ENCODE measurements at regions not wholly inside any gene's neighbourhood (a gene's known extent, or its start where the extent isn't known, plus 50 kb on each side); places are given as distances from the start of the nearest gene placed in this dataset.

DNA sequence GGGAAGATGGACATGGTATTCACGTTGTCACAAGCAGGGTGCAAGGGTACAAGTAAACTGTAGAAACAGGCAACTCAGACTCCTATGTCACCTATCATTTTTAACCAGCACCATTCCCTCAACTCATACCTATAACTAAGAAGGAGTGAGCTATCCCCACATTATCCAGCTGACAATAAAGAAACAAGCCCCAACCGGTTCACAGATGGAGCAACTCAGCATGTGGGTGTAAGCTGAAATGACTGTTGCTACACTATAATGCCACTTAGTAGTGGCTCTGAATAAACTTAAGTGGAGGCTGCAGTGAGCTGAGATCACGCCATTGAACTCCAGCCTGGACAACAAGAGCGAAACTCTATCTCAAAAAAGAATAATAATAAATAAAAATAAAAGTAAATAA, 829.5 kb upstream of the MDGA2 start:
- TF ChIP-seq, protein P1, sequence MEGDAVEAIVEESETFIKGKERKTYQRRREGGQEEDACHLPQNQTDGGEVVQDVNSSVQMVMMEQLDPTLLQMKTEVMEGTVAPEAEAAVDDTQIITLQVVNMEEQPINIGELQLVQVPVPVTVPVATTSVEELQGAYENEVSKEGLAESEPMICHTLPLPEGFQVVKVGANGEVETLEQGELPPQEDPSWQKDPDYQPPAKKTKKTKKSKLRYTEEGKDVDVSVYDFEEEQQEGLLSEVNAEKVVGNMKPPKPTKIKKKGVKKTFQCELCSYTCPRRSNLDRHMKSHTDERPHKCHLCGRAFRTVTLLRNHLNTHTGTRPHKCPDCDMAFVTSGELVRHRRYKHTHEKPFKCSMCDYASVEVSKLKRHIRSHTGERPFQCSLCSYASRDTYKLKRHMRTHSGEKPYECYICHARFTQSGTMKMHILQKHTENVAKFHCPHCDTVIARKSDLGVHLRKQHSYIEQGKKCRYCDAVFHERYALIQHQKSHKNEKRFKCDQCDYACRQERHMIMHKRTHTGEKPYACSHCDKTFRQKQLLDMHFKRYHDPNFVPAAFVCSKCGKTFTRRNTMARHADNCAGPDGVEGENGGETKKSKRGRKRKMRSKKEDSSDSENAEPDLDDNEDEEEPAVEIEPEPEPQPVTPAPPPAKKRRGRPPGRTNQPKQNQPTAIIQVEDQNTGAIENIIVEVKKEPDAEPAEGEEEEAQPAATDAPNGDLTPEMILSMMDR (IDR thresholded peaks at IDR 0.05; ENCODE audit: borderline replicate concordance, insufficient read depth, low read depth, low read length): no peak
- H3K4me3 ChIP-seq (ENCODE audit: low read depth, low read length): no peak overlapping the region

- TF ChIP-seq, protein P1 (IDR thresholded peaks at IDR 0.05; ENCODE audit: borderline replicate concordance, insufficient read depth, low read depth, low read length): no peak
These were observed 815.4 kb upstream of the MDGA2 start for GRCh38 chr14:48490756-48491155.

GRCh38 chr14:48473944-48474343, 798.5 kb upstream of the MDGA2 start:
- H3K4me3 ChIP-seq (ENCODE audit: low read depth, low read length): no peak overlapping the region
- TF ChIP-seq, protein P1 (IDR thresholded peaks at IDR 0.05; ENCODE audit: borderline replicate concordance, insufficient read depth, low read depth, low read length): no peak

More at GRCh38 chr14:48490756-48491155, 815.4 kb upstream of the MDGA2 start:
- no peak overlapping the region for H3K4me3 ChIP-seq (ENCODE audit: low read depth, low read length)

DNA sequence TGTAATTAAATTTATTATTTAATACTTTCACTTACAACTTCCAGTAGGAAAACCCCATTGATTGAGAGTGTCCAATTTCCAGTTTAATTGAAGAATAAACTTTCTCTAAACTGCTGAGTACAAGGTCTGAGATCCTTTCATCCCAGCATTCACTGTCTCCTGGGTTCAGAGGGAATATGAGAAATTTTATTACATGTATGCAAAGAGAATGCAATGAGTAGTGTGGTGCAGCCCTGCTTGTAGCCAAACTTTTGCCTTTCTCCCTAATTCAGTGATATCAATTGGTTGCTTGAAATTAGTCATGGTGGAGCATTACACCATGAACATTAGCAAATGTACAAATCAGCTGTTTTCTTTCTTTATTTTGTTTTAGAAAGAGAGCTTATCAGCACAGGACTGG, 780.6 kb upstream of the MDGA2 start:
- TF ChIP-seq, protein P1 (IDR thresholded peaks at IDR 0.05; ENCODE audit: borderline replicate concordance, insufficient read depth, low read depth, low read length): no peak
- no peak overlapping the region for H3K4me3 ChIP-seq (ENCODE audit: low read depth, low read length)

GRCh38 chr14:48454887-48455286, 779.5 kb upstream of the MDGA2 start:
- TF ChIP-seq, protein P1 (IDR thresholded peaks at IDR 0.05; ENCODE audit: borderline replicate concordance, insufficient read depth, low read depth, low read length): no peak
- H3K4me3 ChIP-seq (ENCODE audit: low read depth, low read length): no peak overlapping the region

GRCh38 chr14:48452437-48452995, 777.1 kb upstream of the MDGA2 start:
- TF ChIP-seq, protein P1 (IDR thresholded peaks at IDR 0.05; ENCODE audit: borderline replicate concordance, insufficient read depth, low read depth, low read length): no peak

DNA sequence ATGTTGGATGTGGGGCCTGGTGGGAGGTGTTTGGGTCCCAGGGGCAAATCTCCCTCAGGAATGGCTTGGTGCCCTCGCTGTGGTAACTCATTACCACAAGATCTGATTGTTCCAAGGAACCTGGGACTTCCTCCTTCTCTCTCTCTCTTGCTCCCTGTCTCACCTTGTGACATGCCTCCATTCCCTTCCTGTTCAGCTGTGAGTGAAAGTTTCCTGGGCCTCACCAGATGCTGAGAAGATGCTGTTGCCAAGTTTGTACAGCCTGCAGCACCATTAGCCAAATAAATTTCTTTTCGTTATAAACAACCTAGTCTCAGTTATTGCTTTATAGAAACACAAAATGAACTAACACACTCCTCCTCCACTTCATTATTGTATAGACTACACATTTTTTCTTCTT, 759.8 kb upstream of the MDGA2 start:
- TF ChIP-seq, protein P1 (IDR thresholded peaks at IDR 0.05; ENCODE audit: borderline replicate concordance, insufficient read depth, low read depth, low read length): no peak

More at GRCh38 chr14:48452437-48452995, 777.1 kb upstream of the MDGA2 start:
- no peak overlapping the region for H3K4me3 ChIP-seq (ENCODE audit: low read depth, low read length)

More for the DNA sequence above, 759.8 kb upstream of the MDGA2 start:
- no peak overlapping the region for H3K4me3 ChIP-seq (ENCODE audit: low read depth, low read length)
